Fibroblast of skin of abdomen (primary cell): ENCODE measurements at regions not wholly inside any gene's neighbourhood (a gene's known extent, or its start where the extent isn't known, plus 50 kb on each side); places are given as distances from the start of the nearest gene placed in this dataset.
A peak's percentile ranks its signal among the peaks of the same experiment; 100 is the strongest.
"Not testable (repeated sequence)": the region's sequence is repeated elsewhere in the genome, so short reads cannot be mapped to it uniquely, and the experiment has no call there.

Experiments used
- DNase-seq: peaks from one replicate; pipeline ENCODE4 v3.0.0-alpha.2; 2013

DNA sequence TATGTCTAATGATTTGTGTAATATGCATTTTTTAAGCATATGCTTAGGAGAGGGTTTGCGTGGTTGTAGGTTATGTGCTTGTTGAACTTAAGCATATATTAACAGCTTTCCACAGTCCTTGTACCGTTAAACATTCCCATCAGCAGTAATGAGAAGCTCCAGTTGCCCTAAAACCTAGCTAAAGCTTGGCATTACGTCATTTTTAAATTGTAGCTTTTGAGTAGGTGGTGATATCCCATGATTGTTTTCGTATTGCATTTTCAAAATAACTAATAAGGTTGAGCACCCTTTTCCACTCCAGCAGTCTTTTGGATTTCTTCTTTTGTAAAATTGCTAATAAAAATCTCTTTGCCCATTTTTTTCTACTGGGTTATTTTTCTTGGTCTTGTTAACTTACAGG, 453.1 kb upstream of the GCFC2 start:
- DNase-seq: no peak

DNA sequence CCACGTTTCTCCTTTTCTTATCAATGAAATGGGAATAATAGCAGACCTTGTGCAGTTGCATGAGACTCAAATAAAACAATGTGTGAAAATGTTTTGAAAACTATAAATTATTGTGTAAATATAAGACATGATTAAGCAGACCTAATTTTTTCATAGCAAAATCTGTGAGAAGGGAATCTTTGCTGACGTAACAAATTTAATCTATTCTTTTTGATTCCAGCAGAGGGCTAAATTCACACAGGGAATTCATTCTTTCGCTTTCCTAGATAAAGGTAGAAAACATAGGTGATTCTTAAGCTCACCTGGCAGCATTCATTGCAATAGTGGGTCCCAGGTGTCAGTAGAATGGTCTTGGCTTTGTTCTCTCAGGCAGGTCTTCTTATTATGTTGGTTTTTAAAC, 450.0 kb upstream of the GCFC2 start:
- no peak for DNase-seq

DNA sequence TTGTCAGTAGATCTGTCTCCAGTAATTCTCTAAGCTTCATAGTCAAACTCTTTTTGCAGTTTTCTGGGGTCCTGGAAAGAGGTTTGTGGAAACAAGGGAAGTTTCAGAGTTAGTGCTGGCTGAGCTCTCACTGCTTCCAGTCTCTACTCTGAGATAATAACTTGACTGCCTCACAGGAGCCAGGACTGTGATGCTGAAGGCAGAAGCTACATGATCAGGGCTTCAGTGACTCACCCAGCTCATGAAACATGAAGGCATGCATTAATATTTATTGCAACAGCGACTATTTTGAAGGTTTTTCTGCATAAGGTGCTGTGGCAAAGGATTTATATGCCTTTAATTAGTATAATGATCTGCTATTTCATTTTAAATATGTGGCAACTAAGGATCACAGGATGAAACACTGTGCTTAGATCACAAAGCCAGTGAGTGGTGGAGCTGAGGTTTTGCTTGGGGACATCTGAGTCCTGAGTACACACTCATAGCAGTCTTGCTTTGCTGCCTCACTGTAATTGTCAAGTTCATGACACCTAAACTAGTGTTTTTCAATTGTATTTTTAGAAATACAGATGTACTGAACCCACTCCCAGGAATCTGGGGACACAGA, 448.4 kb upstream of the GCFC2 start:
- DNase-seq: peak; percentile 4

DNA sequence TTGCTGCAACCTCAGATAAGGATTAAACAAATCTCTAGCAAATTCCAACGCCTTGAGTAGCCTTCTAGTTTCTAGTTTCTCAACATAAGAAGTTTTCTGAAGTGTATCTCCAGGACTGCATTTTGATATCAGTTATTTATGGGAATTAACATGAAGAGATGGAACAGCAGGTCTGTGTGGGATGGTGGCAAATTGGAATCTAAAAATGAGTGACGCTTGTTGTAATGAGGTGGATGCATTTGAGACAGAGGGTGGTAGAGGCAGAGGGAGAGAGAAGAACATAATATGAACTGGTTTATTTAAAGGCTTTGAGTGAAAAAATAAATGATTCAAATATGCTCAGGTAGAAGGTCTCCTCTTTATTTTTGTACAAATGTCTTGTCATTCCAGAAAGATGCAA, 446.8 kb upstream of the GCFC2 start:
- no peak for DNase-seq

DNA sequence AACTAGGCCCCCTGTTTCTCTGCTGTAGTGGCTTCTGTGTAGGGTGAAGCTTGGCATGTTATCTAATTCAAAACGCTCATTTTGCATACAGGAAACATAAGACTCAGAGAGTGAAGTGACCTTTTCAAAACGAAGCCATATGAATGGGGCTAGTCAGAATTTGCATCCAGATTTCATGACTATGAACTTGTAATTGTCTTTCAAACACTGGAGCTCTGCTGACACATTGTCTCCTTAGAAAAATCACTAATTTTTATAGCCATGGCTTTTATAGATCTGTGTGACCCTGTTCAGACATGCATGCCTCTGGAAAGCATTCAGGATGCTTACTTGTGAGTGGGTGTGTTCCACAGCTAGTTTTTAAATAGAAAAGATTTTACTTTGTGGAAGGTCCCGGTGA, 444.3 kb upstream of the GCFC2 start:
- DNase-seq: no peak

DNA sequence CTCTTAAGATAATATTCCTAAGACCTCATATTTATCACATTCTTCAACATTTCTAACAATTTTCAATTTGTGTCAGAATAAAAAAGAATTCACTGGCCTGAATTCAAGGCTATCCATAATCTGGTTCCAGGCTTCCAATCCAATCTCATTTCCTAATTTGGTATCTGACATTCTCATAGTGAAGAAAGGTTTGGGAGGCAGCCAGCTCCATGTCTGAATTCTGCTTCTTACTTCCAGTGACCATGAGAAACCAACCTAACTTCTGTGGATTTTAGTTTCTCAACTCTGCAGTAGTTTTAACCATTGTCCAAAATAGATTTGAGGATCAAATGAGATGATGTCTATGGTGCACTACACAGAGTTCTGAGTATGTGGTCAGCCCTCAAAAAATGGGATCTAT, 439.1 kb upstream of the GCFC2 start:
- no peak for DNase-seq

DNA sequence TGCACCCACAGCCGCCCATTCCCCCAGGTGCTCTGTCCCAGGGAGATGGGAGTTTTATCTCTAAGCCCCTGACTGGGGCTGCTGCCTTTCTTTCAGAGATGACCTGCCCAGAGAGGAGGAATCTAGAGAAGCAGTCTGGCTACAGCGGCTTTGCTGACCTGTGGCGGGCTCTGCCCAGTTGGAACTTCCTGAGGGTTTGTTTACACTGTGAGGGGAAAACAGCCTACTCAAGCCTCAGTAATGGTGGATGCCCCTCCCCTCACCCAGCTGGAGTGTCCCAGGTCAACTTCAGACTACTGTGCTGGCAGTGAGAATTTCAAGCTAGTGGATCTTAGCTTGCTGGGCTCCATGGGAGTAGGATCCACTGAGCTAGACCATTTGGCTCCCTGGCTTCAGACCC, 428.6 kb upstream of the GCFC2 start:
- DNase-seq: not testable (repeated sequence)

DNA sequence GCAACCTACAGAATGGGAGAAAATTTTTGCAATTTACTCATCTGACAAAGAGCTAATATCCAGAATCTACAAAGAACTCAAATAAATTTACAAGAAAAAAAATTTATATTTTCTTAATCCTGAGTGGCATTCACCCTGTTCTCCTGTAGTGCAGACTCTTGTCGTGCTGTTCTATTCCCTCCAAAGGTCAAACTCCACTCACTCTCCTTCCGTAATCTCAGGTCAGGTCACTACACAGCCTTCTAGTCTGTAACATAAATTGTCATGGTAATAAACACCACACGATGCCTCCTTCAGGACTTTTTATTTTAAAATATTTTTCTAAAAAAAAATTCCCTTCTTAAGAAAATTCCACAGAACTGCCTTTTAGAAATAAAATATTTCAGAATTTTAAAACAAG, 417.9 kb upstream of the GCFC2 start:
- DNase-seq: no peak

DNA sequence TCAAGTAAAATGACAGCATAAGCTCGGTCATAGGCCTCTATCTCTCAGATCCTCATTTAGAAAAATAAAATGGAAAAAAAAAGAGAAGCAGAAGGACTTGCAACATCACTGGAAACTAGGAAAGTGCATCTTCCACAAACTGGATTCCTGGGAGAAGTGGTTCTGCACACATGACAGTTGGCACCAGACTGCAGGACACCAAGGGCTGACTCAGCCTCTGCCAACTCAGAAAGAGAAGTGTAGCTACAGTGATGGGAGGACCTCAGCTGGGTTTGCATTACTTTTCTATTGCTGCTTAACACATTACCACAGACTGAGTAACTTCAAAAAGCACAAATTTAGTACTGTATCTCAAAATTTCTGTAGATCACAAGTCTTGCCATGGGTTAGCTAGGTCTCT, 409.5 kb upstream of the GCFC2 start:
- DNase-seq: no peak

DNA sequence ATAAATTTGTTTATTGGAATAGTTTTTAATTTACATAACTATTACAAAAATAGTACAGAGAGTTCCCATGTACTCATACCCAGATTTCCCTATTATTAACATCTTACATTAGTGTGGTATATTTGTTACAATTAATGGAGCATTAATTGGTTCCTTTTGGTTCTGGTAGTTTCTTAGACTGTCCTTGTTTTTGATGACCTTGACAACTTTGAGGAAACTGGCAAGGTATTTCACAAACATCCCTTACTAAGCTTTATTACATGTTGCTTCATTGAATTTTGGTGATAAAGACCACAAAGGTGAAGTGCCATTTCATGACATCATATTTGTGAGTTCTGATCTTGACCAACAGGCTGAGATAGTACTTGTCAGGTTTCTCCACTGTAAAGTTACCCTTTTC, 379.0 kb upstream of the GCFC2 start:
- no peak for DNase-seq

DNA sequence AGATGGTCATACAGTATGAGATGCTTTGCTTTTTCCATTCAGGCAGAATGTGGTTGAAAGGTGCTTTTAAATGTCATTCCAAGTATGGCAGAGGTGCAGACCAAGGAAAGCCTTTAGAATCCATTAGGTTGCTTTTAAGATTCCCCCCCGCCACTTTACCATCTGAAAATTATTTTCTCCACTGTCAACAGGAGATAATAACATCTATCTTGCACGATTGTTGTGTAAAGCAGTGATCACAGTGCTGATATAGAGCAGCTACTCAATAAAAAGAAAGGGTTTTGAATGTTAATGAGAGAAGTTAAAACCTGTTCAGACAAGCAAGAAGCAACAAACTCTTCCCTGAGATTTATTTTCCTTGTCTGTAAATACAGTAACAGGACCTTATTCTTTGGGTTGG, 372.5 kb upstream of the GCFC2 start:
- DNase-seq: no peak

DNA sequence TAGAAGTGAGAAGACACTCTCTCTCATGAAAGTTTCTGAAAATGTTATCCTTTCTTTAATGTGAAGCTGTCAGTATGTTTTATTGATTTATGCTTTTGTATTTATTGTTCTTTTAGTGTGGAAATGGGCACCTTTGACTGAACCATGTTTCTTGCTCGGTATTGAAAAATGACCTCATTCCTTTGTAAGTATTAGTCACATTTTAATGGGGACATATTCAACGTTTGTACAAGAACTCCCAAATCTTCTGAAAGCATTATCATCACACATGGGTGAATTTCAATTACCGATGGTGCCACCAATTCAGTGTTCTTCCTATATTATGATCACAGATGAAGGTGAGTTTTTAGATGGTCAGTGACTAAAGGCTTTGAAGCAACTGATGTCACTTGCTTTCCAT, 371.8 kb upstream of the GCFC2 start:
- no peak for DNase-seq

DNA sequence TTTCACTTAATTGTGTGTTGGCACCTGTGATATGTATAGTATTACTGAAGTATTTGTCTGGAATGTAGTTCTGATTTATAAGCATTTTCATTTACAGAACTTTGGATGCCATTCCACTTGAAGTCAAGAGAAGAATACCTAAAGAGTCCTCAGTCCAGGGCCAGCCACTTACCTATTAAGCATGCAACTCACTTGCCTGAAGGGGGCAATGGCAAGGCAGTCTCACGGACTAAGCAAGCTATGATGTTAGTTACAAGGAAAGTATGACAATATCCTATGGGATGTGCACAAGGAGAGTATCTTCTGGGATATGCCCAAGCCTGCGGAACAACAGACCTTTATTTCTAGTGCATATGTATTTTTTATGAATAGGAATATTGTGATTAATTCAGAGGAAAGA, 369.4 kb upstream of the GCFC2 start:
- no peak for DNase-seq

DNA sequence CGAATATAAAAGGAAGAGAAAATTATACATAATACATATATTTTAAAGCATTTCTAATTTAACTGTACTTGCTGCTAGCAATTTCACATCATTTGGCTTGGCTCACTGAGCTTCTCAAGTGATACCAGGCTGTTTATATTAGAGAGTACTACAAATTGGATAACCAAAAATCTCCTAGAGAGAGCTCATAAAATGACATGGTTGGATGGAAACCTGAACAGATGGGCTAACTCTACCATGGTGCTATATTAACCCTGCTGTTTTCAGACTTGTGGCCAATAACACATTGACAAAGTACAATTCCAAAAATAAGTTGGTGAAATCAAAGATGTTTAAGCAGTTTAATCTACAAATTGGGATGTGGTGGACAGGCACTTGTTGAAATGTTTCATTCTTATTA, 364.4 kb upstream of the GCFC2 start:
- DNase-seq: no peak

DNA sequence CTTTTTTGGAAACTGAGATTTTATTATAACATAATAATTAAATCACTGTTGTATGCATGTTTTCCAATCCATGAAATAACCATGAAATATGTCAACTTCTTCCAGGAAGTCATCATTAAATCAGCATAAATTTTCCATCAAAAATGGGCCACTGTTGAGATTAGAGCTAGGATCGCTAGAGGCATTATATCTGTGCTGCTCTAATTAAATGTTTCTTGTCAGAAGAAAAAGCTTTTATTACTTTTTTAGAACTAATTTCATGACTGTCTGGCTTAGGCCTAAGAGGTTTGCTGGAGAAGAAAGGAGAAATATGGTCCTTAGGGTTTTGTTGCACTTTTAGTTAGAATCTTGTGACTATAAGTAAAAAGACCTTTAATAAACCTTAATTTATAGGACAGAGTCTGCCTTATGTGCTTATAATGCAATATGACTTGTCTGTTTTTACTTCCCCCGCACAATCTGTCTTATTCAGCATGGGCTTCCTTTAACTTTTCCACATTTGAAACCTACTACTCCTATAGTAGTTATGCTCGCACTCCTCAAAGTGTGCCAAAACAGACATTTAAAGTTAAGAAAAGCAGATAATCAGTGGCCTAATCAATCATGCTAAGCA, 363.4 kb upstream of the GCFC2 start:
- no peak for DNase-seq

DNA sequence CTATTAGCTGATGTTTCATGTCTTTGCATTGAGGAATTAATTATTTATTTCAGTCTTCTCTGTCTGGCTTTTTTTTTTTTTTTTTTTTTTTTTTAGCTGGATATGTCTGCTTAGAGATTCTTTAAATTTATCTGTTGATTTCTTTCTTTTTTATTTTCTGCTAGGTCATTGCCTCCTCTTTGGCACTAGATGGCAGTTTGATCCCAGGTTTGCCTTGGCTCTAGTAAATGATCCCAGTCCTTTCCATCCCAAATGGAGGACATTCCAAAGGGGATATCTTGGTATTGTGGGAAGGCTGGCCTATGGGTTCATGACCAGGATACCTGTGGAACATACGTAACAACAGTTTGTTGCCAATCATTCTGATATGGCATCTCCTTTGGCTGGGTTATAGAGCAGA, 339.5 kb upstream of the GCFC2 start:
- DNase-seq: no peak

DNA sequence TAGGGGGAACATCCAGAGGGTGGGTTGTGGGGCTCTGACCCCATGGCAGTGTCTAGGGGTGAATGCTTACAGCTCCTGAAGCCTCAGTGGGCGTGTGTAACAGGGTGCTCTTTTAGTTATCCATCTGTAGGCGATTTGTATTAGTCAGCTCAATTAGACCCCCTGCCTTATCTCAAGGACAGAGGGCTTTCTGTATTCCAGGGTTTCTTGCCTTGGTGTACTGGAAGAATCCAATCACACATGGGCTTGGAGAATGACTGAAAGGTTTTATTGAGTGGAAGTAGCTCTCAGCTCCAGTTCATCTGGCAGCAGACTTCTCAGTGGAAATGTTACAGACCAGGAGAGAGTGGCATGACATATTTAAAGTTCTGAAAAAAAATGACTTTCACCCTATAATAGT, 334.0 kb upstream of the GCFC2 start:
- no peak for DNase-seq

DNA sequence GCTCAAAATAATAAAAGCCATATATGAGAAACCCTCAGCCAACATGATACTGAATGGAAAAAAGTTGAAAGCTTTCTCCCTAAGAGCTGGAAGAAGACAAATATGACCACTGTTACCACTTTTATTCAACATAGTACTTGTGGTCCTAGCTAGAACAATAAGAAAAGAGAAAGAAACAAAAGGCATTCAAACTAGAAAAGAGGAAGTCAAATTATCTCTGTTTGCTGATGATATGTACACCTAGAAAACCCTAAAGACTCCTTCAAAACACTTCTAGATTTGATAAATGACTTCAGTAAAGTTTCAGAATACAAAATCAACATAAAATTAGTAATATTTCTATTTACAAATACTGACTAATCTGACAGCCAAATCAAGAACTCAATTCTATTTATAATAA, 328.8 kb upstream of the GCFC2 start:
- DNase-seq: no peak

DNA sequence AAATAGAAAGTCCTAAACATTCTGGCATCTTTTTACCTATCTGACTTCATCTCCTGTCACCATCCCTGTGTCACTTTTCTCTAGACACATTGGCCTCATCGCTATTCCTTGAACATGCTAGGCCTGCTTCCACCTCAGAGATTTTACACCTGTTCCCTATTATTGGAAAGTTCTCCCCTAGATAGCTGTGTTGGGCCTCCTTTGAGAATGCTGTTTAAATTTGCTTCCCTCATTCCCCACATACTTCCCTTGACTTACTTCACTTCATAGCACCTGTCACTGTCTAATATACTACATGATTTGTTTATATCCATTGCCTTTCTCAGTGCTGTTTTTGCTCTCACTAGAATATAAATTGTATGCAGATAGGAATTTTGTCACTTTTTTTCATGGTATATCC, 317.0 kb upstream of the GCFC2 start:
- DNase-seq: no peak

DNA sequence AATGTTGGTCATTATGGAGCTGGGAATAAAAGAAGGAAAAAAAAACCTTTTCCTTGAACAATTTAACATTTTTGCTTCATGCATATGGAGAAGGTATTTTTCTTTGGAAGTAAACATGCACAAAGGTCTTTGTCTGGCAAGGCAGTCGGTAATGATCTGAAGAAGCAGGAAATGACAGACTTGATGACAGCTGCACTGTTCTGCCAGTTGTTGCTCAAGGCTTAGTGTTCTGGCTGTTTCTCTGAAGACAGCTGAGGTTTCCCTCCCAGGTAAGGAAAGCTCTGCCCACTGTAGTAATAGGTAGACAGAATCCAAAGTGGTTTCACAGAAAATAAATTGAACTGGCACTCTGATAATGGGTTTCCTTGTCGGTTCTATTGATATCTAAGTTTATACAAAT, 308.4 kb upstream of the GCFC2 start:
- no peak for DNase-seq

DNA sequence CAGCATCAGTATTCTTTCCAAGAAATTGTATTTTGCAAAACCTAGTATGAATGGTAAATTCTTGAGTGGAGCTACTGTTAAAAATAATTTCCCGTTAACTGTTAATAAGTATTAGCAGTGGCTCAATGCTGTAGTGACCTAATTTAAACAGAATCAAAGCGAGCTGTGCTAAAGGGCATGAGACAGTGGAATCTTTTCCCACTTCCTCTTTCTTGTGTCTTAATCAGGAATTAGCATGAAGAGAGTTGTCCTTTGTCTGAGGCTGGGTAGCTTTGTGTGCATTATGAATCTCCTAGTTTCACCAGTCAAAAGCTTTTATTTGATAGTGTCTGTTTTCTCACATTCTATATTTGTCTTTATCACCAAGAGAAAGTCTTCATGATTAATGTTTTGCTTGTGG, 298.8 kb upstream of the GCFC2 start:
- no peak for DNase-seq

DNA sequence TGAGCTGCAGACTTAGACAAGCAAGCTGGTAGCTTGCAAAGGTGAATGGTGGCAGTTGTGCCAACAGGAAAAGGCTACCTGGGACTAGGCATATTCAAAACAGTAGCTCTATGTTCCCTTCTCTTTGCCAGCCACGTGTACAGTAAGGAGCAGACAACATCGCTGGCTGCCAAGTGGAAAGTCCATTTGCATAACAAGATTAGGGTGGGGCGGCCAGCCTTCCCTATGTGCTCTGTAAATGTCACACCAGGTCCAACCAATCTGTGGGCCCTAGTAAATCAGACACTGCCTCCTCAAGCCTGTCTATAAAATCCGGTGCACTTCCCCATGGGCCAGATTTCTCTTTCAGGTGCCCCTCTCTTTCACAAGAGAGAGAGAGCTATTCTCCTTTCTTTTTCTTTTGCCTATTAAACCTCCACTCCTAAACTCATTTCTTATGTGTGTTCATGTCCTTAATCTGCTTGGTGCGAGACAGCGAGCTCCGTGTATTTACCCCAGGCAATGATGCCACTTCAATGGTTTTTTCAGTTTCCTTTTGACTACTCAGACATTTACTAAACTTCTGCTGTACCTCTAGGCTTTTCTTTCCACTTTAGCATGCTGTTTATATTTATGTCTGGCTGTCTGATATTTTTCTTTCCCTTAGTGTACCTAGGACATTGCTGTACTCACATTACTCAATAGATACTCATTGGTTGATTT, 297.4 kb upstream of the GCFC2 start:
- DNase-seq: no peak

DNA sequence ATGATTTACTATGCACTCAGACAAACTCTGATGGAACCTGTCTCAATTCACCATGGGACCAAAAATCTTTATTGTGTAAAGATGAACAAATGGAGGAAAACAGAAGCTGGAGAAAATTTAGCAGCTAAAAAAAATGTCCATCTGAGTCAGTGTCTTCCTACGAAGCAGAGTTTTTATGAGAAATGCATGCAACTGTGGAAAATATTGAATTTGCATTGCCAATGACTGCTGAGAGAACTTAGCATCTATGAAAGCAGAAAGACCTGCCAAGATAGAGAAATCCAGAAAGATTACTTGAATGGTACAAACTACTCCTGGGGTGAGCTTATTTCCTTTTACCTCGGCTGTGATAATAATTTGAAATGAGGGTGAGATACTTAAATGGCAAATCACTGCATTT, 289.7 kb upstream of the GCFC2 start:
- no peak for DNase-seq

DNA sequence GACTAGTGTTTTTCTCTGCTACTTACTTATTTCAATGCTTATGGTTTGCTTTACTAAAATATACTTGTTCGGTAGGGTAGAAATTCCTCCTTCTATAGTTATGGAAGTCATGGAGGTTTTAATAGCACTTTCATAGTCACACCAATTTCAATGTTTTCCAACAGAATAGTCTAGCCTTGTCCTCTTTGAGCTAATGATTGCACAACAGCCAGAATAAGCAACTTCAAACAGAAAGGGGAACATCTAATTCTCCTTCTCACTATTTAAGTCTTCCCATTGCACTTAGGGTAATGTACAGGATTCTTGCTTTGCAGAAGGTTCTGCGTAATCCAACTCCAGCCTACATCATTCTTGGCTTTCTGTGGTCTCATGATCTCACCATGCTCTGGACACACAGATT, 287.7 kb upstream of the GCFC2 start:
- no peak for DNase-seq

DNA sequence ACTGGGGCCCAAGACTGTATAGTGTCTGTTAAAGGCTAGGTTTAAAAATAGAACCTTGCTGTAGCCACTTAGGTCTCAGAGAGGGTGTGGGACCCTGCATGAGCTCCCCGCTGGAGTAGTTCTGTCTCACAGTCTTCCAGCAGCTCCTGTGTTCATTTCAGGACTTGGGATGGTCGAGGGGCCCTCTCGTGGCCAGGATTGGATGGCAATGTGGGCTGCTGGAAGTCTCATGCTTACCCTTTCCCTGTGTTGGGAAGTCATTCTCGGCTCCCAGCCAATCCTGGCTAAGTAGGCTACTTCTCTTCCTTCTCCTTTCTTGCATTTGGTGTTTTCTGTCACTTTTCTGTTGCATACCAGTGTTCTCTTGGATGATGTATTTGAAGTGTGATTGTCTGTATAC, 284.0 kb upstream of the GCFC2 start:
- DNase-seq: no peak
